Ishikawa (cell line): ENCODE measurements at regions not wholly inside any gene's neighbourhood (a gene's known extent, or its start where the extent isn't known, plus 50 kb on each side); places are given as distances from the start of the nearest gene placed in this dataset.

Source experiments
- CEBPB ChIP-seq: IDR thresholded peaks from 2 replicates; pipeline ENCODE4 v1.6.1; 2012
- CREB1 ChIP-seq: IDR thresholded peaks from 2 replicates; pipeline ENCODE4 v1.6.1; 2012; ENCODE audit warnings: low read depth
- EGR1 ChIP-seq: IDR thresholded peaks from 2 replicates; pipeline ENCODE4 v1.6.1; 2012
- EP300 ChIP-seq: IDR thresholded peaks from 2 replicates; pipeline ENCODE4 v1.6.1; 2012; ENCODE audit warnings: borderline replicate concordance
- FOXM1 ChIP-seq: IDR thresholded peaks from 2 replicates; pipeline ENCODE4 v1.6.1; 2012; ENCODE audit warnings: low read depth, borderline replicate concordance
- MAX ChIP-seq: IDR thresholded peaks from 2 replicates; pipeline ENCODE4 v1.6.1; 2012
- NFIC ChIP-seq: IDR thresholded peaks from 2 replicates; pipeline ENCODE4 v1.6.1; 2012
- RAD21 ChIP-seq: IDR thresholded peaks from 2 replicates; pipeline ENCODE4 v1.6.1; 2012; ENCODE audit warnings: low read depth
- REST ChIP-seq: IDR thresholded peaks from 2 replicates; pipeline ENCODE4 v1.6.1; 2012; ENCODE audit warnings: low read depth, mild to moderate bottlenecking
- TAF1 ChIP-seq: IDR thresholded peaks from 2 replicates; pipeline ENCODE4 v1.6.1; 2012; ENCODE audit warnings: low read depth, mild to moderate bottlenecking
- TCF12 ChIP-seq: IDR thresholded peaks from 2 replicates; pipeline ENCODE4 v1.6.1; 2012; ENCODE audit warnings: low read depth
- TEAD4 ChIP-seq: IDR thresholded peaks from 2 replicates; pipeline ENCODE4 v1.6.1; 2012
- USF1 ChIP-seq: IDR thresholded peaks from 2 replicates; pipeline ENCODE4 v1.6.1; 2012
- YY1 ChIP-seq: IDR thresholded peaks from 2 replicates; pipeline ENCODE4 v1.6.1; 2012; ENCODE audit warnings: low read depth
- ZBTB7A ChIP-seq: IDR thresholded peaks from 2 replicates; pipeline ENCODE4 v1.6.1; 2012; ENCODE audit warnings: low read depth

- TF ChIP-seq EP300 (no peak), EGR1 (no peak), FOXM1 (no peak), TEAD4 (no peak), USF1 (no peak), TCF12 (no peak), RAD21 (no peak), REST (no peak), TAF1 (no peak), MAX (no peak), ZBTB7A (no peak), YY1 (no peak), CREB1 (no peak), CEBPB (no peak), NFIC (no peak)
Observed at GRCh38 chr3:181969925-181970324, 258.2 kb downstream of the SOX2 start.

- TF ChIP-seq MAX (no peak), ZBTB7A (no peak), TAF1 (no peak)
Observed at GRCh38 chr3:181971424-181971823, 259.7 kb downstream of the SOX2 start.

DNA sequence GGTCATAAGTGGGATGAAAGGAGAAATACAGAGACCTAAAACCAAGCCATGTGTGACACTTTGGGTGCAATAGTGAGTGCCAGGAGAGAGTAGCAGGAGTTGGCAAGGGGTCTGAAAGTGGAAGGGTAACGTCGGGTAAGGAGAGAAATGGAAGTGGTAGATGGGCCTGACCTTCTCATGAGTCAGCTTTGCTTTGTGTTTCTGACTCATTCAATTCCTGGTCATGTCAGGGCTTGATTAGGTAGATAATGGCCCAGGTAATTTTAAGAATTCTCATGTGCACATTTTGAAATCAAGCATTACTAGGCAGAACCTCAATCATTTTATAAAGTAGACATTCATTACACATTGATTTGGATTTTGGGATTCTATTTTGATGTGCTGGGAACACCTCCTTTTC lies 262.5 kb downstream of the SOX2 start:
- TF ChIP-seq TEAD4, result no peak
- no peak for TF ChIP-seq EP300
- TF ChIP-seq RAD21, result no peak

DNA sequence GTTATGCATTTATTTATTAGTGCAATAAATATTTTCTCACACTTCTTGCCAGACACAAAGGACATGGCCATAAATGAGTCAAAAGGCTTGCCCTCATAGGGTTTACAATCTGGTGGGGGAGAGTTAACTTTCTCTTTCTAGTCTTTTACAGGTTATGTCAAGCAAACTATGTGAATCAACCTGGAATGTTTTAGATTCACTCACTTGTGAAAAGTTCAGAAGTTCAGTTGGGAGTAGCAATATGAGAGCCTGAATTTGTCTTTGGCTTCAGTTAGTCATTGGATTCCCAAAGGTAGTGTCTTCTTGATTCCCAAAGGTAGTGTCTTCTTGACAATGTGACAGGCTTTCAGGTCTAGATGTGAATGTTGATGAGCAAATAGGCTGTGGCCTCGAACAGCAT lies 264.8 kb downstream of the SOX2 start:
- TF ChIP-seq MAX (no peak), TAF1 (no peak), CREB1 (no peak), NFIC (no peak), CEBPB (no peak)

GRCh38 chr3:181985386-181985785 lies 273.7 kb downstream of the SOX2 start:
- no peak for TF ChIP-seq EGR1

- TF ChIP-seq CREB1, result no peak
- no peak for TF ChIP-seq EGR1
- TF ChIP-seq MAX, result no peak
- no peak for TF ChIP-seq USF1
- no peak for TF ChIP-seq TAF1
- TF ChIP-seq NFIC, result no peak
- no peak for TF ChIP-seq TCF12
- TF ChIP-seq CEBPB, result no peak
- TF ChIP-seq ZBTB7A, result no peak
- TF ChIP-seq EP300, result no peak
- no peak for TF ChIP-seq YY1
- no peak for TF ChIP-seq TEAD4
- TF ChIP-seq RAD21, result no peak
- no peak for TF ChIP-seq REST
- TF ChIP-seq FOXM1, result no peak
Observed at GRCh38 chr3:181987736-181988135, 276.0 kb downstream of the SOX2 start.

- TF ChIP-seq NFIC (no peak), MAX (no peak), YY1 (no peak), FOXM1 (no peak), TAF1 (no peak), RAD21 (no peak), EGR1 (no peak), EP300 (no peak), USF1 (no peak), TEAD4 (no peak), CEBPB (no peak), CREB1 (no peak), REST (no peak), TCF12 (no peak), ZBTB7A (no peak)
Observed at GRCh38 chr3:181998828-181999227, 287.1 kb downstream of the SOX2 start.
